HUES6 (cell line): ENCODE measurements at regions not wholly inside any gene's neighbourhood (a gene's known extent, or its start where the extent isn't known, plus 50 kb on each side); places are given as distances from the start of the nearest gene placed in this dataset.

Source experiments
- H3K27ac ChIP-seq: 2 replicates; pipeline ENCODE4 v1.7.0; 2013; ENCODE audit warnings: low read depth, mild to moderate bottlenecking, low read length, inconsistent platforms
- H3K27me3 ChIP-seq: 2 replicates; pipeline ENCODE4 v1.6.1; 2013; ENCODE audit warnings: low read length; ENCODE audit not compliant: control insufficient read depth, insufficient read depth
- H3K36me3 ChIP-seq: 2 replicates; pipeline ENCODE4 v1.6.1; 2013; ENCODE audit warnings: low read length; ENCODE audit not compliant: control insufficient read depth, insufficient read depth
- H3K4me1 ChIP-seq: 2 replicates; pipeline ENCODE4 v1.6.1; 2013; ENCODE audit warnings: low read length; ENCODE audit not compliant: control insufficient read depth, insufficient read depth
- H3K4me3 ChIP-seq: 2 replicates; pipeline ENCODE4 v1.5.1; 2013; ENCODE audit warnings: low read depth, low read length
- H3K9ac ChIP-seq: one replicate; pipeline ENCODE4 v1.6.1; 2013; ENCODE audit warnings: mild to moderate bottlenecking, low read length
- H3K9me3 ChIP-seq: 2 replicates; pipeline ENCODE4 v1.6.1; 2013; ENCODE audit warnings: low read depth, low read length; ENCODE audit not compliant: control insufficient read depth, insufficient read depth

GRCh38 chr3:31453430-31453829 is 79.3 kb upstream of the STT3B start:
- Histone ChIP-seq H3K27ac (no peak overlapping the region), H3K9me3 (no peaks in the 10 kb centered on the region)

GRCh38 chr3:31455524-31455923 is 77.2 kb upstream of the STT3B start:
- no peak overlapping the region for H3K4me3 ChIP-seq
- H3K9me3 ChIP-seq = no peaks in the 10 kb centered on the region
- H3K36me3 ChIP-seq = no peaks in the 10 kb centered on the region
- no peak overlapping the region for H3K9ac ChIP-seq
- H3K27ac ChIP-seq = no peak overlapping the region
- no peaks in the 10 kb centered on the region for H3K27me3 ChIP-seq
- no peaks in the 10 kb centered on the region for H3K4me1 ChIP-seq

More at GRCh38 chr3:31453430-31453829, 79.3 kb upstream of the STT3B start:
- no peaks in the 10 kb centered on the region for H3K36me3 ChIP-seq
- H3K27me3 ChIP-seq = no peaks in the 10 kb centered on the region
- H3K4me1 ChIP-seq = no peaks in the 10 kb centered on the region
- H3K4me3 ChIP-seq = no peak overlapping the region
- H3K9ac ChIP-seq = no peak overlapping the region

- Histone ChIP-seq H3K27me3 (no peaks in the 10 kb centered on the region), H3K9me3 (no peaks in the 10 kb centered on the region), H3K36me3 (no peaks in the 10 kb centered on the region), H3K27ac (no peak overlapping the region), H3K4me3 (no peak overlapping the region), H3K9ac (no peak overlapping the region), H3K4me1 (no peaks in the 10 kb centered on the region)
Measured at GRCh38 chr3:31456373-31456772, 76.4 kb upstream of the STT3B start.

DNA sequence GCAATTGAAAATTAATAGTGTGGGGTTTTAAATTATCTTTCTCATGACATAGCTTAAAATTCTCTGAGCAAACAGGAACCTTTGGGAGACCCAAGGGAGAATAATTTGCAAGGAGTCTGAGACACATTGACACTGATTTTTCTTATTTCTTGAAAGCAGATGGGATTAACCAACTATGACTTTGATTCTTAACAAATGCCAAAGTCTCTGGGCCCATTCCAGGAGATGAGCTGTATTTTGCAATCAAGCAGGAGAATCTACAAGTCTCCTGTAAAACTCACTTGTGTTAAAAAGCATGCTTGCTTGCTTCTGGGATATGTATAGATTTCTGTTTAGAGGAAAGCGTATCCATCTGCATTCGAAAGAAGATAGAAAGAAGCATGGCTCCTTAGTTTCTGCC is 71.3 kb upstream of the STT3B start:
- Histone ChIP-seq H3K9ac (no peak overlapping the region), H3K27ac (no peak overlapping the region), H3K36me3 (no peaks in the 10 kb centered on the region), H3K27me3 (no peaks in the 10 kb centered on the region), H3K4me1 (peaks cover 10% of the 10 kb centered on the region), H3K4me3 (no peak overlapping the region), H3K9me3 (no peaks in the 10 kb centered on the region)

DNA sequence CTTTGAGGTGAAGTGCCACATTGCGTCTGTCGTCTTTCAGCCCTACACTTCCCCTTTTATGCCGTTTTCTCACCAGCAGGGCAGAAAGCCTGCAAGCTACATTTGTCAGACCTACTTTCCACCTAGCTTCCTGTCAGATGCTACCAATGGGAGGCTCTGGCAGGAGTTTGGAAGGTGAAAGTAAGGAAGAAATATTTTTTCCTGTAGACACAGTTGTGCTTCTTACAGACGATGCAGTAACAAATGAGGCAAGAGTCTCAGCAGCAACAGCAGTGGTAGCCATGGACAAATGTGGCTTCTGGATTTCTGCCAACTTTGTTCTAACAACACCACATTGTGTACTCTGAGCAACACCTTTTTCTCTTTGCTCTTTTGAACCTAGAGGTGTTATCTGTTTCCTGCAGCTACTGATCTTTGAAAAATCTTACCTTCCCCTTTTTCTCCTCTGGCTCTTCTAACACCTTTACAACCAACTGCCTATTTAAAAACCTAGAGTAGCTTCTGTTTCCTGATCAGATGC is 70.6 kb upstream of the STT3B start:
- Histone ChIP-seq H3K4me1 (peaks cover 17% of the 10 kb centered on the region), H3K36me3 (no peaks in the 10 kb centered on the region), H3K9me3 (no peaks in the 10 kb centered on the region), H3K27ac (no peak overlapping the region), H3K9ac (no peak overlapping the region), H3K27me3 (no peaks in the 10 kb centered on the region), H3K4me3 (no peak overlapping the region)

DNA sequence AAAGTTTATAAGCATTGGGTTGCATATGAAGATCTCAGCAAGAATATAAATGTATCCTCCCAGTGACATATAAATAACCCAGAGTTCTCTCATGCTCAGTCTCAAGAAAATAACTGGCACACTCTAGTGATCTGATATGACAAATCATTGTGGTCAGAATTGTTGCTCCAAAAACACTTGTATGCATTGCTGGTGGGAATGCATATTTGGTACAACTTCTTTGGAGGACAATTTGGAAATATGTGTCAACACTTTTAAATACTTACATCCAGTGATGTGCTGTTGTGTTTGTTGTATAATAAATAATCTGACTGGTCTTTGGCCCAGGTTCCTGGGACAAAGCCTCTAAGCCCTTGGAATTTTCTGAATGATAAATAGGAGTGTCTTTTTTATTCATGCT is 66.7 kb upstream of the STT3B start:
- no peak overlapping the region for H3K9ac ChIP-seq
- H3K9me3 ChIP-seq = no peaks in the 10 kb centered on the region
- no peak overlapping the region for H3K27ac ChIP-seq
- no peaks in the 10 kb centered on the region for H3K27me3 ChIP-seq
- peaks cover 24% of the 10 kb centered on the region for H3K4me1 ChIP-seq
- no peak overlapping the region for H3K4me3 ChIP-seq
- no peaks in the 10 kb centered on the region for H3K36me3 ChIP-seq

DNA sequence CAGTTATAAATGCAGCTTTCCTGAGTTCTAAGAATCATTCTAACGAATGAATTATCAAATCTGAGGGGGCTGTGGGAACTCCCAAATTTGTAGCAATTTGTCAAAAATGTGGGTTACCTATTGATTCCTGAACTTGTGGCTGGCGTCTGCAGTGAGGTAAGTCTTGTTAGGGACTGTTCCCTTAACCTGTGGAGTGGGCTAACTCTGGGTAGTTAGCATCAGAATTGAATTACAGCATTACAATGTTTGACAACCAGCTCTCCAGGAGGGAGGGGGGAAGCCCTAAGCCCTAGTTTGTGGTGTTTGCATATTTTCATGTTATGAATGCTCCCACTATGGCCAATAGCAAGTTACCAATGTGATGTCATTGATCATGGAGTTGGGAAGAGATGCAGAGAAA is 65.9 kb upstream of the STT3B start:
- Histone ChIP-seq H3K9me3 (no peaks in the 10 kb centered on the region), H3K9ac (no peak overlapping the region), H3K4me3 (no peak overlapping the region), H3K36me3 (no peaks in the 10 kb centered on the region), H3K27me3 (no peaks in the 10 kb centered on the region), H3K4me1 (peaks cover 24% of the 10 kb centered on the region), H3K27ac (no peak overlapping the region)

GRCh38 chr3:31468433-31468832 is 64.3 kb upstream of the STT3B start:
- no peak overlapping the region for H3K4me3 ChIP-seq
- no peaks in the 10 kb centered on the region for H3K36me3 ChIP-seq
- H3K4me1 ChIP-seq = peaks cover 19% of the 10 kb centered on the region
- no peak overlapping the region for H3K27ac ChIP-seq
- H3K27me3 ChIP-seq = no peaks in the 10 kb centered on the region
- no peaks in the 10 kb centered on the region for H3K9me3 ChIP-seq
- no peak overlapping the region for H3K9ac ChIP-seq

DNA sequence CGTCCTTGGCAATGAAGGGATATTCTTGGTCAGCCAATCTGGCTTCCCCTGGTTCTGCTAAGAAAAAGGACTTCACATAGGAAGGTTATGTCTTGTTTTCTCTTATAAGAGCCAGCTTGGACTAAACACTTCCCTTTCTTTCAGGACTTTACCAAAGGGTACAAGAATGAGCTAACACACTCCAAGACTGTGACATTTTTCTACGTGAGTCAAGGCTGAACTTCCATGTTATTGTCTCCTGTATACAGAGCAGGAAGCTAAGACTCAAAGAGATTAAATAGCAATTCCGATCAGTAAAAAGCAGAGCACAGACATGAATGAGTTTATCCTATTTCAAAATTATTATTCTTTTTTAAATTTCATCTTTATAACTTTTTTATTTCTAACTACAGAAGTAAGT is 63.3 kb upstream of the STT3B start:
- Histone ChIP-seq H3K9ac (no peak overlapping the region), H3K27ac (no peak overlapping the region), H3K4me3 (no peak overlapping the region), H3K27me3 (no peaks in the 10 kb centered on the region), H3K9me3 (no peaks in the 10 kb centered on the region), H3K4me1 (peaks cover 19% of the 10 kb centered on the region), H3K36me3 (no peaks in the 10 kb centered on the region)

GRCh38 chr3:31472479-31473390 is 60.0 kb upstream of the STT3B start:
- no peak overlapping the region for H3K27ac ChIP-seq
- no peaks in the 10 kb centered on the region for H3K27me3 ChIP-seq
- H3K36me3 ChIP-seq = no peaks in the 10 kb centered on the region
- peaks cover 1% of the 10 kb centered on the region; the same call in 1 of the 2 replicates for H3K4me1 ChIP-seq
- no peak overlapping the region for H3K9ac ChIP-seq
- H3K9me3 ChIP-seq = no peaks in the 10 kb centered on the region
- no peak overlapping the region for H3K4me3 ChIP-seq

- no peaks in the 10 kb centered on the region for H3K36me3 ChIP-seq
- no peaks in the 10 kb centered on the region for H3K27me3 ChIP-seq
- H3K9me3 ChIP-seq = peaks cover 6% of the 10 kb centered on the region; the same call in 1 of the 2 replicates
- H3K9ac ChIP-seq = no peak overlapping the region
- H3K4me3 ChIP-seq = no peak overlapping the region
- no peak overlapping the region for H3K27ac ChIP-seq
- H3K4me1 ChIP-seq = no peaks in the 10 kb centered on the region
Measured at GRCh38 chr3:31476209-31476608, 56.5 kb upstream of the STT3B start.
